PFSK-1 (cell line): ENCODE measurements at regions not wholly inside any gene's neighbourhood (a gene's known extent, or its start where the extent isn't known, plus 50 kb on each side); places are given as distances from the start of the nearest gene placed in this dataset.
A peak's percentile ranks its signal among the peaks of the same experiment; 100 is the strongest.

Experiments
- POLR2AphosphoS5 ChIP-seq: IDR thresholded peaks from 2 replicates; pipeline ENCODE4 v1.6.1; 2012; ENCODE audit warnings: low read depth, mild to moderate bottlenecking, control low read depth, low read length, moderate library complexity
- SIN3A ChIP-seq: IDR thresholded peaks from 2 replicates; pipeline ENCODE4 v1.6.1; 2012; ENCODE audit warnings: mild to moderate bottlenecking, low read length, moderate library complexity, borderline replicate concordance; ENCODE audit not compliant: insufficient read depth
- TAF1 ChIP-seq: IDR thresholded peaks from 2 replicates; pipeline ENCODE4 v1.6.1; 2012; ENCODE audit warnings: low read length, control low read depth, borderline replicate concordance; ENCODE audit not compliant: insufficient read depth
- TF ChIP-seq, protein P1 (sequence below), 2 experiments: IDR thresholded peaks; 2 replicates each; pipeline versions ENCODE4 v1.6.1 to v1.8.0; 2011 to 2012; ENCODE audit warnings: low read depth in 2 of 2, low read length in 2 of 2, control low read depth in 1 of 2, inconsistent platforms in 1 of 2, mild to moderate bottlenecking in 1 of 2, moderate library complexity in 1 of 2; ENCODE audit not compliant: insufficient read depth in 1 of 2

DNA sequence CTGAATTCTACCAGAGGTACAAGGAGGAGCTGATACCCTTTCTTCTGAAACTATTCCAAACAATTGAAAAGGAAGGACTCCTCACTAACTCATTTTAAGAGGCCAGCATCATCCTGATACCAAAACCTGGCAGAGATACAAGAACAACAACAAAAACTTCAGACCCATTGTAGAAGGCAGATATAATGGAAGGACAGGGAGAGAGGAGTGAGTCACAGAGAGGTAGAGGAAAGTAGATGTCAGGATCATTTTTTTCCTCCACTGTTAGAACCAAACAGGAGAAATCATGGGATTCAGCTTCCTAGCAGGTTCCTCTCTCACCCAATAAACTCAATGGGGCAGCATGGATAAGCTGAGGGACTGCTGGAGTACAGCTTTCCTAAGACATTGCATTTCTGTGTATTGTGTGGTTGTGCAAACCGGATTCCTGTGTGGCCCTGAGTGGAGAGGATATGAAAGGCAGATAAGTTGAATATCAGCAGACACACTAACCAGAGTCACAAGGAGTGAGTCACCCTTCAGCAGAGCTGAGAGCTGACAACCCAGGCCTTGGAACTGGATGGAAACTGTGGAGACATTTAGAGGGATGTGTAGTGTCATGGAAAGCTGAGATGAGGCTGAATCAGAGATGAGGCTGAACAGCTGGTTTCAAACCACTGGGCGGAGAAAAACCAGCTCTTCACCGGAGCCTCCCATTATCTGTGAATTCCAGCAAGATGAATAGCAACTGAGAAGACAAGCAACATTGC, 60.9 kb upstream of the MMADHC start:
- TF ChIP-seq POLR2AphosphoS5 (no peak), SIN3A (no peak; the same call in 1 of the 2 replicates), TAF1 (no peak)
- TF ChIP-seq, protein P1, sequence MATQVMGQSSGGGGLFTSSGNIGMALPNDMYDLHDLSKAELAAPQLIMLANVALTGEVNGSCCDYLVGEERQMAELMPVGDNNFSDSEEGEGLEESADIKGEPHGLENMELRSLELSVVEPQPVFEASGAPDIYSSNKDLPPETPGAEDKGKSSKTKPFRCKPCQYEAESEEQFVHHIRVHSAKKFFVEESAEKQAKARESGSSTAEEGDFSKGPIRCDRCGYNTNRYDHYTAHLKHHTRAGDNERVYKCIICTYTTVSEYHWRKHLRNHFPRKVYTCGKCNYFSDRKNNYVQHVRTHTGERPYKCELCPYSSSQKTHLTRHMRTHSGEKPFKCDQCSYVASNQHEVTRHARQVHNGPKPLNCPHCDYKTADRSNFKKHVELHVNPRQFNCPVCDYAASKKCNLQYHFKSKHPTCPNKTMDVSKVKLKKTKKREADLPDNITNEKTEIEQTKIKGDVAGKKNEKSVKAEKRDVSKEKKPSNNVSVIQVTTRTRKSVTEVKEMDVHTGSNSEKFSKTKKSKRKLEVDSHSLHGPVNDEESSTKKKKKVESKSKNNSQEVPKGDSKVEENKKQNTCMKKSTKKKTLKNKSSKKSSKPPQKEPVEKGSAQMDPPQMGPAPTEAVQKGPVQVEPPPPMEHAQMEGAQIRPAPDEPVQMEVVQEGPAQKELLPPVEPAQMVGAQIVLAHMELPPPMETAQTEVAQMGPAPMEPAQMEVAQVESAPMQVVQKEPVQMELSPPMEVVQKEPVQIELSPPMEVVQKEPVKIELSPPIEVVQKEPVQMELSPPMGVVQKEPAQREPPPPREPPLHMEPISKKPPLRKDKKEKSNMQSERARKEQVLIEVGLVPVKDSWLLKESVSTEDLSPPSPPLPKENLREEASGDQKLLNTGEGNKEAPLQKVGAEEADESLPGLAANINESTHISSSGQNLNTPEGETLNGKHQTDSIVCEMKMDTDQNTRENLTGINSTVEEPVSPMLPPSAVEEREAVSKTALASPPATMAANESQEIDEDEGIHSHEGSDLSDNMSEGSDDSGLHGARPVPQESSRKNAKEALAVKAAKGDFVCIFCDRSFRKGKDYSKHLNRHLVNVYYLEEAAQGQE (IDR thresholded peaks at IDR 0.05; ENCODE audit: insufficient read depth in 1 of 2, low read depth in 2 of 2, low read length in 2 of 2), result peak in 1 of 2 experiments; percentile 56; a peak in 2 of 4 replicates
